Gastroesophageal sphincter (tissue), 3 donors: ENCODE measurements at regions not wholly inside any gene's neighbourhood (a gene's known extent, or its start where the extent isn't known, plus 50 kb on each side); places are given as distances from the start of the nearest gene placed in this dataset.
"Not testable (repeated sequence)": the region's sequence is repeated elsewhere in the genome, so short reads cannot be mapped to it uniquely, and the experiment has no call there.

ENCODE experiments used
- EP300 ChIP-seq: sonication (generic); formaldehyde crosslinking; IDR thresholded peaks from one replicate; pipeline ENCODE4 v1.6.1; 2017; ENCODE audit warnings: antibody characterized with exemption, mild to moderate bottlenecking
- POLR2A ChIP-seq, 2 donors: fragments of 450-650 bp; IDR thresholded peaks; one replicate each; pipeline ENCODE4 v1.6.1; 2017; ENCODE audit warnings: antibody characterized with exemption in 2 of 2, mild to moderate bottlenecking in 2 of 2, moderate library complexity in 1 of 2
- TF ChIP-seq, protein P1 (sequence below), 4 experiments: fragments of 200-600 bp in 2 of 4; fragments of 450-650 bp in 2 of 4; sonication (generic) in 1 of 4; IDR thresholded peaks; one replicate each; pipeline ENCODE4 v1.5.1; 2017 to 2019; ENCODE audit warnings: antibody characterized with exemption in 4 of 4, mild to moderate bottlenecking in 2 of 4, moderate library complexity in 2 of 4

DNA sequence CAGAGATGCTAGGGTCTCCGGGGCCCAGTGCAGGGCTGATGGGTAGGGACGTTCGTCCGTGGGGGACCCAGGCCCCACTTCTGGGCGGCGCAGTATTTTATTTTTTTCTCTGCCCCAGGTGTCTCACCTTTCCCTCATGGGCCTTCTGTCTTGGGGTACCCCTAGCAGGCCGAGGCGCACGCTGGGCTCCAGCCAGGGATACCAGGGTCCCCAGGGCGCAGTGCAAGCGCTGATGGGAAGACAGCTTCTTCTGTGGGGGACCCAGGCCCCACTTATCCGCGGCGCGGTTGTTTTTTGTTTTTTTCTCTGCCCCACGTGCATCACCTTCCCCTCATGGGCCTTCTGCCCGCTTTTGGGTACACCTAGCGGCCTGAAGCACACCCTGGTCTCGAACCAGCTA lies 1572.8 kb downstream of the TSPY10 start:
- not testable (repeated sequence) for TF ChIP-seq EP300; POLR2A (IDR thresholded peaks at IDR 0.05)
- TF ChIP-seq, protein P1, sequence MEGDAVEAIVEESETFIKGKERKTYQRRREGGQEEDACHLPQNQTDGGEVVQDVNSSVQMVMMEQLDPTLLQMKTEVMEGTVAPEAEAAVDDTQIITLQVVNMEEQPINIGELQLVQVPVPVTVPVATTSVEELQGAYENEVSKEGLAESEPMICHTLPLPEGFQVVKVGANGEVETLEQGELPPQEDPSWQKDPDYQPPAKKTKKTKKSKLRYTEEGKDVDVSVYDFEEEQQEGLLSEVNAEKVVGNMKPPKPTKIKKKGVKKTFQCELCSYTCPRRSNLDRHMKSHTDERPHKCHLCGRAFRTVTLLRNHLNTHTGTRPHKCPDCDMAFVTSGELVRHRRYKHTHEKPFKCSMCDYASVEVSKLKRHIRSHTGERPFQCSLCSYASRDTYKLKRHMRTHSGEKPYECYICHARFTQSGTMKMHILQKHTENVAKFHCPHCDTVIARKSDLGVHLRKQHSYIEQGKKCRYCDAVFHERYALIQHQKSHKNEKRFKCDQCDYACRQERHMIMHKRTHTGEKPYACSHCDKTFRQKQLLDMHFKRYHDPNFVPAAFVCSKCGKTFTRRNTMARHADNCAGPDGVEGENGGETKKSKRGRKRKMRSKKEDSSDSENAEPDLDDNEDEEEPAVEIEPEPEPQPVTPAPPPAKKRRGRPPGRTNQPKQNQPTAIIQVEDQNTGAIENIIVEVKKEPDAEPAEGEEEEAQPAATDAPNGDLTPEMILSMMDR (IDR thresholded peaks at IDR 0.05) = not testable (repeated sequence)
